HG02973 (cell line): ENCODE measurements at regions not wholly inside any gene's neighbourhood (a gene's known extent, or its start where the extent isn't known, plus 50 kb on each side); places are given as distances from the start of the nearest gene placed in this dataset.
"Not testable (repeated sequence)": the region's sequence is repeated elsewhere in the genome, so short reads cannot be mapped to it uniquely, and the experiment has no call there.

Experiments used
- ATAC-seq: cut with Tn5 transposase; IDR thresholded peaks from one replicate; pipeline ENCODE4 v1.9.1; 2021; ENCODE audit warnings: moderate library complexity; ENCODE audit not compliant: unreplicated experiment

GRCh38 chr14:58725871-58726270, 88.1 kb downstream of the DACT1 start:
- ATAC-seq: no peak

- no peak for ATAC-seq
Measured at GRCh38 chr14:58730792-58731464, 93.2 kb downstream of the DACT1 start.

DNA sequence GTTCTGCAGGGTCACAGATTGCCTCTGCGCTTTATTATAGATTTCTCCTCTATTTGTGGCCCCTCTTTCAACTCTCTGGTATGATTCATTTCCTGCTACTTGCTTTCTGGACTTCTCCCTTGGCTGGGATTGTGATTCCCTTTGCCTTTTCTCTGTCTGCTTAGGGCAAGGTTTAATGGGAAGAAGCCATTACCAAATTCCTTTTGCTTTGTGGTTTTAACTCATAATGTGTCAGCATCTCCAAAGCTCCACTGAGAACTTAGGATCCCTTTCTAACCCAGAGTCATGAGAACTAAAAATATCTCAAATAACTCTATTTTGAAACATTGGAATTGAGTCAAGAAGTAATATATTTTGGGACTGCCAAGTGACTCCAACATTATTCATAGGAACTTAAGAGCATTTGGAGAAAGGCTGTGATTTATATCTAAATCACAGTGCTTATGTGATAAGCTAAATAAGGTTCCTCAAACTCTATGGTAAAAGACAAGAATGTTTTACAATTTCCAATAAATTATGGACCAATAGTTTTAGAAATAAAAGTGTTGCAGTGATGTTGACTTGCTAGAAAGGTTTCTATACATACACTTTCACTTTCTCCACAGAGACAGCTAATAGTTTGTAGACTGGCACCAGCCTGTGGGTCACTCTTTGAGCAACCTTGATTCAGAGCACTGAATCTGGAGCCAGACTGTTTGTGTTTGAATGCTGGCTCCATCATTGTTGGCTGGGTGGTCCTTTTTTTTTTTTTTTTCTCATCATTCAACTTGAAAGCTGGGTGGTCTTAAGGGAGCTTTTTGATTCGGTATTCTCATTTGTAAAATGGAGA, 93.9 kb downstream of the DACT1 start:
- ATAC-seq: no peak

- no peak for ATAC-seq
Measured at GRCh38 chr14:58732387-58732786, 94.6 kb downstream of the DACT1 start.

- no peak for ATAC-seq
Measured at GRCh38 chr14:58733451-58734208, 95.9 kb downstream of the DACT1 start.

DNA sequence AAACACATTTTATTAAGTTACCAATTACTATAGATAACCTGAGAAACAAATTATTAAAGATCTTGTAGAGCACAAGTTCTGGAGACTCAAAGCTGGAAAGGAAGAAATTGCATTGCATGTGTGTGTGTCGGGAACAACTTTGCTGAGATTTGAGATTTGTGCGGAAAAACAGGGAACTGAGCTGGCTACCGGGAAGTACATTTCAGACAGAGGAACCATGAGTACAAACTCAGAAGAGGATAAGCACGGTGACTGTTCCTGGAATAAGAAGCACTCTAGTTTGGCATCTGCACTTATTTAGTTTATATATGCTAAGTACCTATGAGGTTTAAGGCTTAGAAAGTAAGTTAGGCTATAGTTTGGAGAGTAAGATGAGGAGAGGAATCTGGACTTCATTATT, 97.8 kb downstream of the DACT1 start:
- no peak for ATAC-seq

DNA sequence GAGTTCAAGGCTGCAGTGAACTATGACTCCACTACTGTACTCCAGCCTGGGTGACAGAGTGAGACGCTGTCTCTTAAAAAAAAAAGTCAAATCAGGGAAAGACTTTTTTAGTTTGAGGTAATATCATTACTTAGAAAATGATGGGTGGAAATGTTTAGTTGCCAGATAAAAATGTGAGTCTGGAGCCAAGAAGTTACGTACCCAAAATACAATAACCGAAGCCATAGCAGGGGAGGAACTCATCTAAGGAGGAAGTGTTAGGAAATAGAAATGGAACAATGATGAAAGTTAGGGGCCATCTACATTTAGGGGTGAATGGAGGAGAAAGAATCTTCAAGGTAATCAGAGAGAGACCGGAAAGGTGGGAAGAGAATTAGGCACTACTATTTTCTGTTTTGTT, 98.8 kb downstream of the DACT1 start:
- no peak for ATAC-seq

DNA sequence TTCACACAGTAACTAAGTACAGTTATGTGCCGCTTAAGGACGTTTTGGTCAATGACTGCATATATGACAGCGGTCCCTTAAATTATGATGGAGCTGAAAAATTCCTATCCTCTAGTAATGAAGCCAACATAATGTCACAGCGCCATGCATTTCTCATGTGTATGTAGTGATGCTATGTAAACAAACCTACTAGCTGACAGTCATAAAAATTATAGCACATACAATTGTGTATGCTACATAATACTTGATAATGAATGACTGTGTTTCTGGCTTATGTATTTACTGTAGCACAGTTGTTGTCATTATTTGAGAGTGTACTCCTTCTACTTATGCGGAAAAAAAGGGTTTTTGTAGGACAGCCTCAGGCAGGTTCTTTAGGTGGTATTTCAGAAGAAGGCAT, 99.7 kb downstream of the DACT1 start:
- no peak for ATAC-seq

DNA sequence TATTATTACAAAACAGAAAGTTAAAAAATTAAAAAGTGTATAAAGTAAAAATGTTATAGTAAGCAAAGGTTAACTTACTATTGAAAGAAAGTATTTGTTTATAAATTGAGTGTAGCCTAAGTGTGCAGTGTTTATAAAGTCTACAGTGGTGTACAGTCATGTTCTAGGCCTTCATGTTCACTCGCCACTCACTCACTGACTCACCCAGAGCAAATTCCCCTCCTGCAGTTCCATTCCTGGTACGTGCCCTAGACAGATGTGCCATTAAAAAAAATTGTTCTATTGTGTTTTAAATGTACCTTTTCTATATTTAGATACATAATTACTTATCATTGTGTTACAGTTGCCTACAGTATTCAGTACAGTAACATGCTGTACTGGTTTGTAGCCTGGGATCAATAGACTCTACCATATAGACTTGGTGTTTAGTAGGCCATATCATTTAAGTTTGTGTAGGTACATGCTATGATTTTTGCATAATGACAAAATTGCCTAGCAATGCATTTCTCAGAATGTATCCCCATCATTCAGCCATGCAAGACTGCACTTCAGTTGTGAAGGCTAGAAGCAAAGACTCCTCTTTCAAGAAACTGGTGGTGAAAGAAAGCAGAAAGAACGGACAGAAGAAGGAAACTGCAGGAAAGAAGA, 100.6 kb downstream of the DACT1 start:
- no peak for ATAC-seq

- no peak for ATAC-seq
Measured at GRCh38 chr14:58738876-58739275, 101.1 kb downstream of the DACT1 start.

GRCh38 chr14:58739674-58740073, 101.9 kb downstream of the DACT1 start:
- ATAC-seq: peak; percentile 56

- no peak for ATAC-seq
Measured at GRCh38 chr14:58740379-58740935, 102.7 kb downstream of the DACT1 start.

- ATAC-seq: no peak
Measured at GRCh38 chr14:58744801-58745394, 107.1 kb downstream of the DACT1 start.

- no peak for ATAC-seq
Measured at GRCh38 chr14:58746261-58746660, 108.5 kb downstream of the DACT1 start.

GRCh38 chr14:58746701-58747100, 108.9 kb downstream of the DACT1 start:
- no peak for ATAC-seq

DNA sequence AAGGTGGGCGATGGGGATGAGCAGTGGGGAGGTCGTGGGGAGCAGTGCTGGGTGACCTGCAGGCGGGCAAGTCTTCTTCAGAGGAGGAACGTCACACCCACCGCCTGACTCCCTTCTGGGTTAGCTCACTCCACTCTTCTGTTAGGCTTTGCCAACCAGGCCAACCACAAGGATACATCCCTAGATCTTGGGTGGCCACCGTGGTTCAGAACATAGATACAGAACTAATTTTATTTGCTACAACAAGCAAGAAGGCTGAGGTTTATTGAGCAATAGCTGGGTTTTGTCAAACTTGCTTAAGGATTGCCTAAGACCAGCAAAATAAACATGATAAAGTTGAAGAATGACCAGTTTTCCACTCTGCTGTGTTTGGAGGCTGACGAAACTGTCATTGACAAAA, 109.4 kb downstream of the DACT1 start:
- ATAC-seq: no peak

- ATAC-seq: not testable (repeated sequence)
Measured at GRCh38 chr14:58748251-58748650, 110.5 kb downstream of the DACT1 start.

DNA sequence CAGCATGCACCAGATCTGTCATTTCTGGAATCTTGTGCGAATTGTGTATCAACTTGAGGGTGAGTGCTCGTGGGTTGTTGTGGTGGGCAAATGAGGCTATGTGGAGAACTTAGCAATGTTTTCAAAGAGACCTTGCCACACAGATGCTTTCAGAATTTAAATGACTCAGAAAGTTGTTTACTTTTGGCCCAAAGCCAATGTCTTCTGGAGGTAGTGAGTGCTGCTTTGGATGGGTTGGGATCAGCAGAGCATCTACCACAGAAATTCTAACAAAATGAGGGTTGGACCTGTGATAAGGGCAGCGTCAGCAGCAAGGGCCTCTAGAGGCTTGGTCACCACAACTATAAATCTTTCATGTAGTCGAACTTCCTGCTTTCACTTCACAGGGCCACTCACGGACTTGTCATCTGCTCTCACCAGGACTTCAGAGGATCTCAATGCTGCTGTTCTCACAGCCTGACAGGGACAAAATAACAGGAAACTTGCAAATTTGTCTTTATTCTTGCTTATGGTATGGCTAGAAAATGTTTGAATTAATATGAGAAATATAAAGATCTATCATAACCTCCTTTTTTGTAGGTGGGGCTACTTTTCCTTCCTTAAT, 111.4 kb downstream of the DACT1 start:
- ATAC-seq: peak; percentile 74

DNA sequence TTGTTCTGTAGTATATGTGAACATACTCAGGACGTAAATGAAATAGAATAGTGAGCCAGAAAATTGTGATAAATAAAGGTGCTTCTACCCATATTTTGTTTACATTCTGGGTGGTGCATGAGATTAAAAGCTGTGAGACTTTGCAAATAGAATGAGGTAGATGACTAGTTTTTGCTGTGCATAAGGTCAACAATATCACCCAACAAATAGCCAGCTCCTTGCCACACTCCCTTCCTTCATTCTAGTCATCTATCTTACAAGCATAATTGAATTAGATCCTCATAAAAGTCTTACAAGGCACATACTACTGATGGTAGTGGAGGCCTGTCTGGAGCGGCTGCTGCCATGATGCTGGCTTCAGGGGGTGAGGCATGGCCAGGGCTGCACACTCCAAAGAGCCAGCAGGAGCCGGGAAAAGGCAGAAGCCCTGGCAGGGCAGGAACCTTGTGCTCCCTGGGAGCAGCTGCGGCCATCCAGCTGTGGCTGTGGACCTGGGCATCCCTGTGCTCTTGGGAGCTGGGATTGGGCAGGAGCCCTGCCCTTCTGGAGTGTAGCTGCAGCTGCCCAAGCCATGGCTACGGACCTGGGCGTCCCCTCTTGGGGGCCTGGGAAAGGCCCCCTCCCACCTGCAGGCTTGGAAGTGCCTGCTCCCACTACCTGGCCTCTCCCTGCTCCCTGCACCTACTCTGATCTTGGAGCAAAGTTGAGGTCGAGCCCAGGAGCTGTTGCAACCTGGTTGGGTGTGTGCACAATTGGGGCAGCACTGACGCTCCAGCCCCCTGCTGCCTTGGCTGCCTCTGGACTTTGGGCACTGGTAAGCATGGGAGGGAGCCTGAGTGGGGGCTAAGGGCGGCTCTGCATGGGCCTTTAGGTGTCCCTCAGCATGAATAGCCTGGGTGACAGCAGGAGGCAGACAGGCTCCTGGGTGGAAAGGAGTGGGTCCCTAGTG, 112.8 kb downstream of the DACT1 start:
- ATAC-seq: no peak
